ENCODE measurements at regions not wholly inside any gene's neighbourhood (a gene's known extent, or its start where the extent isn't known, plus 50 kb on each side); places are given as distances from the start of the nearest gene placed in this dataset.

DNA sequence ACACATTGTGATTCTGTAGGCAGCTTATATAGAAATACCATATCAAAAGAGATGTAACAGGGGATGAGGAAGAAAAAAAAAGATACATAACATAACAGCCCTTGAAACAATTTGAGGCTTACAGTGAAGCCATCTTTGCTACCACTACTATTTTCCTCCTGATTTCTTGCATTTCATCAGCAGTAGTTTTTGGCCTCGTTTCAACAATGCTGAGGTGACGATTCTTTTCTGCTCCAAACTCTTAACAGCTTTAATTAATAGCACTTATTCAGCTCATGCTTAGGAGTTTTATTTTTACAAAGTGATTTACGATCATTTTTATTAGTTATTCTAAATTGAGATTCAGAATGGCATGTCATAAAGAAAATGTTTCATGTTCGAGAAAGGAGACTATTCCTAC is 163.2 kb downstream of the DCK start:
- Histone ChIP-seq H3K36me3 (no peaks in the 10 kb centered on the region), H3K4me1 (no peaks in the 10 kb centered on the region), H3K27me3 (peaks cover 8% of the 10 kb centered on the region), H3K27ac (no peak overlapping the region), H3K4me3 (no peak overlapping the region), H3K9me3 (no peaks in the 10 kb centered on the region)
- DNase-seq (no peak), ATAC-seq (no peak)
- intact Hi-C loops (cut with DNase I), result no loop called here
- TF ChIP-seq, protein P1, sequence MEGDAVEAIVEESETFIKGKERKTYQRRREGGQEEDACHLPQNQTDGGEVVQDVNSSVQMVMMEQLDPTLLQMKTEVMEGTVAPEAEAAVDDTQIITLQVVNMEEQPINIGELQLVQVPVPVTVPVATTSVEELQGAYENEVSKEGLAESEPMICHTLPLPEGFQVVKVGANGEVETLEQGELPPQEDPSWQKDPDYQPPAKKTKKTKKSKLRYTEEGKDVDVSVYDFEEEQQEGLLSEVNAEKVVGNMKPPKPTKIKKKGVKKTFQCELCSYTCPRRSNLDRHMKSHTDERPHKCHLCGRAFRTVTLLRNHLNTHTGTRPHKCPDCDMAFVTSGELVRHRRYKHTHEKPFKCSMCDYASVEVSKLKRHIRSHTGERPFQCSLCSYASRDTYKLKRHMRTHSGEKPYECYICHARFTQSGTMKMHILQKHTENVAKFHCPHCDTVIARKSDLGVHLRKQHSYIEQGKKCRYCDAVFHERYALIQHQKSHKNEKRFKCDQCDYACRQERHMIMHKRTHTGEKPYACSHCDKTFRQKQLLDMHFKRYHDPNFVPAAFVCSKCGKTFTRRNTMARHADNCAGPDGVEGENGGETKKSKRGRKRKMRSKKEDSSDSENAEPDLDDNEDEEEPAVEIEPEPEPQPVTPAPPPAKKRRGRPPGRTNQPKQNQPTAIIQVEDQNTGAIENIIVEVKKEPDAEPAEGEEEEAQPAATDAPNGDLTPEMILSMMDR (IDR thresholded peaks at IDR 0.05), result no peak

DNA sequence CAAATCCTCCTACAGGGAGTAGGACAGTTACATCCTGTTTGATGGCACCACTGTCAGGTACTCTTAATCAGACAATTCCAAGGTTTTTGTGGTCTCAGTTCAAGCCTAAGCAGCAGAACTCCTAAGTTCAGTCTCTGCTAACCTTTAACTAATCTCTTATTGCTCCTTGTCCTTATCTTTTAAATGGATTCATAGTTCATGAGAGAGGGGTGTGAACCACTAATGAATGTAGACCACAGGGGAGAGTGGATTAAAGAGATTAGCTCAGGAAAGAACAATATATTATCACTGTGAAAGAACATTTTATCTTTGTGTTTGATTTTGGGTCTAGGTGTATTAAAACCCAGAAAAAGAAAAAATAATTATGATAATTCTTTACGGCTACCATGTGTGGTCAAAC is 168.9 kb downstream of the DCK start:
- H3K27ac ChIP-seq, result no peak overlapping the region
- intact Hi-C loops (cut with DNase I), result no loop called here
- TF ChIP-seq, protein P1 (IDR thresholded peaks at IDR 0.05), result no peak

DNA sequence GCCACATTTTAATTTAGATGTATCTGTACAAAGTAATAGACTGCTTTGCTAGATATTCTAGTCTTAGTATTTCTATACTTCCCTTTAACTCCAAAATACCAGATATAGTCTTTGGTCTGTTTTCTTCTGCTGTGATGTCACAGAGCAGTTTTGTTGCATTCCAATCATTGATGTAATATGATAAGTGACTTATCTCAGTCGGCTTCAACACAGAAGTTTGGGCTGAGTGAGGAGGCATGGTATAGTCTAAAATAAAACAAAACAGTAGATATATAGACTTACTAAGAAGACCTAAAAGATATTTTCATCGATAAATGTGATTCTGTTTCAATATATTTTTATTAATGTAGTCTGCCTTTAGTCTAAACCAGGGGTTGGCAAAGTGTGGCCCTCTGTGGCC is 169.9 kb downstream of the DCK start:
- Histone ChIP-seq H3K36me3 (no peaks in the 10 kb centered on the region), H3K27ac (no peak overlapping the region), H3K27me3 (peaks cover 3% of the 10 kb centered on the region), H3K9me3 (no peaks in the 10 kb centered on the region), H3K4me3 (no peak overlapping the region), H3K4me1 (no peaks in the 10 kb centered on the region)
- intact Hi-C loops (cut with DNase I), result no loop called here
- no peak for ATAC-seq
- no peak for DNase-seq
- TF ChIP-seq, protein P1 (IDR thresholded peaks at IDR 0.05), result no peak

More for the DNA sequence above, 168.9 kb downstream of the DCK start:
- Histone ChIP-seq H3K4me3 (no peak overlapping the region), H3K4me1 (no peaks in the 10 kb centered on the region), H3K9me3 (no peaks in the 10 kb centered on the region), H3K27me3 (peaks cover 3% of the 10 kb centered on the region), H3K36me3 (no peaks in the 10 kb centered on the region)
- DNase-seq (no peak), ATAC-seq (no peak)

DNA sequence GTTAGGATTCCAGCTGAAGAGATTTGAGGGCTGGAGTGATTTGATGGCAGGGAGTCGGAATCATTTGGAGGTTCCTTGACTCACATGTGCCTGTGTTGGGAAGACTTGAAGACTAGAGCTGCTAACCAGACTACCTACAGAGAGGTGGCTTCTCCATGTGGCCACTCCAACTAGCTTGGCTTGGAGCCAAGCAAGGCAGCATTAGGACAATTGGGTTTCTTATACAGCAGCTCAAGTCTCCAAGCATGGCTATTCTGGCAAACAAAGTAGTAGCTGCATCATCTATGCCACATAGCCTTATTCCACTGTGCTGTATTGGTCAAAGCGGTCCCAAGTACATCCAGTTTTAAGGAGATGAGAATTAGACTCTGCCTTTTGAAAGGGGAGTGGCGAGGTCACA is 171.7 kb upstream of the SLC4A4 start:
- H3K4me1 ChIP-seq, result no peaks in the 10 kb centered on the region
- TF ChIP-seq, protein P1 (IDR thresholded peaks at IDR 0.05), result no peak
- H3K4me3 ChIP-seq, result no peak overlapping the region
- H3K27me3 ChIP-seq, result no peaks in the 10 kb centered on the region
- H3K36me3 ChIP-seq, result no peaks in the 10 kb centered on the region
- H3K27ac ChIP-seq, result no peak overlapping the region
- intact Hi-C loops (cut with DNase I), result no loop called here
- DNase-seq (no peak), ATAC-seq (no peak)
- no peaks in the 10 kb centered on the region for H3K9me3 ChIP-seq

DNA sequence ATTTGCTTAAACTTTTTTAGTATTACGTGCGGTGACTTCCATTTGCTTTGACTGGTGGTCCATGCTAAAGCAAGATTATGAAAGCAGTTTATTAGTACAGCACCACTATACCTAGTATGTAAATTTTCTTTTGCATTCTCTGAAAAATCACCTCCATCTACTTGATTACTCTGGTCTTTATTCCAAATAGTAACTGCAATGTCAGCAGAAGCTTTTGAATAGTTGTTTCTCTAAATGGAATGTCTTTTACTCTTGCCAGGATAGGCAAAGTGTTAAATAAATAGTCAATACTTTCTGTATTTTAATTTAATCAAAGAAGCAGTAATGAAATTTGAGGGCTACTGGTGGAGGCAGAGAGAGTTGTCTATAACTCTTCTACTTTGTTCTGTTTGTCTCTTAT is 167.2 kb upstream of the SLC4A4 start:
- TF ChIP-seq, protein P1 (IDR thresholded peaks at IDR 0.05), result no peak
- DNase-seq, result no peak
- intact Hi-C loops (cut with DNase I), result no loop called here
- H3K27ac ChIP-seq, result no peak overlapping the region
- H3K36me3 ChIP-seq, result no peaks in the 10 kb centered on the region
- H3K9me3 ChIP-seq, result no peaks in the 10 kb centered on the region
- ATAC-seq, result no peak
- no peaks in the 10 kb centered on the region for H3K27me3 ChIP-seq
- no peak overlapping the region for H3K4me3 ChIP-seq
- H3K4me1 ChIP-seq, result no peaks in the 10 kb centered on the region

DNA sequence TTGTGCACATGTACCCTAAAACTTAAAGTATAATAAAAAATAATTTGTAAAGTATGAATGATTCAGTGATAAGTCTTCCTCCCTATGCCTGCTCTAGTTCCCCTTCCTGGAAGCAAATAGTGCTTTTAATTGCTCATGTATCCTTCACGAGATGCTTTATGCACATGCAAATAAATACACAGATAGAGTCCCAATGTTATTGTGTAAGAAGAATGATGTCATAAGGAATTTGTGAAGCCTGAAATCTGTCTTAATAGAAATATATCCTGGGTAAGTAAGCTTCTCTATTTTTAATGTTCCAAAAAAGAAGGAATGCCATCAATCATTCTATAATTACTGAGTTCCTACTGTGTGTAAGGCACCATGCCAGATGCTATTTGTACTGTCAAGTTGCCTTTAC is 157.5 kb upstream of the SLC4A4 start:
- no peaks in the 10 kb centered on the region for H3K9me3 ChIP-seq
- ATAC-seq (no peak), DNase-seq (no peak)
- intact Hi-C loops (cut with DNase I), result no loop called here
- no peaks in the 10 kb centered on the region for H3K36me3 ChIP-seq
- H3K27me3 ChIP-seq, result no peaks in the 10 kb centered on the region
- no peak overlapping the region for H3K27ac ChIP-seq
- TF ChIP-seq, protein P1 (IDR thresholded peaks at IDR 0.05), result no peak
- H3K4me1 ChIP-seq, result peaks cover 8% of the 10 kb centered on the region
- H3K4me3 ChIP-seq, result no peak overlapping the region

Measured in upper lobe of right lung (tissue), 1 donor.